ENCODE measurements at regions not wholly inside any gene's neighbourhood (a gene's known extent, or its start where the extent isn't known, plus 50 kb on each side); places are given as distances from the start of the nearest gene placed in this dataset.

DNA sequence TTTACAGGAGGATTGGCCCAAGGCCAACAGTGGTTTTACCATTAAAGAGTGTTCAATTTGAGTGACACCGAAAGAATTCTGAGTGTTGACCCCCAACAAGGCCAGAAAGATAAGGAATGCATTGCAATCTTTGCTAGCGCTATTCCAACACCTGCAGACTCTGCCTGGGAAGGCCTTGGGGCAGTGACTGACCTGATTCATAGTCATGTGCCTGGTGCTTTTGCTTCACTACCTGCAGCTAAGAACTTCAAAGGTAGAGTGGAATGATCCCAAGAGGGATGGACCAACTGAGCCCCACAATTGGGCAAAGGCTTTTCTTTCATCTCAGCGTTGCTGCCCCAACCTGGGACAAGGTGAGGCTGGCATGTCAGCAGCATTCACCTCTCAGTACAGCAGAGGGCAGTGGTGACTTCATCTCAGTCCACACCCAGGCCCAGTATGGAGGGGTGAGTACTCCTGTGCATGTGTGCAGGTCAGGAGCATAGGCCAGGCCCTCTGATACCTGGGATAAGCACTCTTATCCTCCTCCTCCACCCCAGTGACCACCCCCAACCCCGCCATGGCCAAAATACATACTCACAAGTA, 149.6 kb upstream of the GNAO1 start:
- H3K4me3 ChIP-seq (ENCODE audit: low read depth, low read length) = no peak overlapping the region
- no peak for DNase-seq (ENCODE audit: low read depth, low spot score)
- TF ChIP-seq, protein P1, sequence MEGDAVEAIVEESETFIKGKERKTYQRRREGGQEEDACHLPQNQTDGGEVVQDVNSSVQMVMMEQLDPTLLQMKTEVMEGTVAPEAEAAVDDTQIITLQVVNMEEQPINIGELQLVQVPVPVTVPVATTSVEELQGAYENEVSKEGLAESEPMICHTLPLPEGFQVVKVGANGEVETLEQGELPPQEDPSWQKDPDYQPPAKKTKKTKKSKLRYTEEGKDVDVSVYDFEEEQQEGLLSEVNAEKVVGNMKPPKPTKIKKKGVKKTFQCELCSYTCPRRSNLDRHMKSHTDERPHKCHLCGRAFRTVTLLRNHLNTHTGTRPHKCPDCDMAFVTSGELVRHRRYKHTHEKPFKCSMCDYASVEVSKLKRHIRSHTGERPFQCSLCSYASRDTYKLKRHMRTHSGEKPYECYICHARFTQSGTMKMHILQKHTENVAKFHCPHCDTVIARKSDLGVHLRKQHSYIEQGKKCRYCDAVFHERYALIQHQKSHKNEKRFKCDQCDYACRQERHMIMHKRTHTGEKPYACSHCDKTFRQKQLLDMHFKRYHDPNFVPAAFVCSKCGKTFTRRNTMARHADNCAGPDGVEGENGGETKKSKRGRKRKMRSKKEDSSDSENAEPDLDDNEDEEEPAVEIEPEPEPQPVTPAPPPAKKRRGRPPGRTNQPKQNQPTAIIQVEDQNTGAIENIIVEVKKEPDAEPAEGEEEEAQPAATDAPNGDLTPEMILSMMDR (IDR thresholded peaks at IDR 0.05; ENCODE audit: low read depth, low read length) = no peak
- in situ Hi-C loops (cut with HindIII; ENCODE audit: low sequenced_read_pairs) = no loop called here

DNA sequence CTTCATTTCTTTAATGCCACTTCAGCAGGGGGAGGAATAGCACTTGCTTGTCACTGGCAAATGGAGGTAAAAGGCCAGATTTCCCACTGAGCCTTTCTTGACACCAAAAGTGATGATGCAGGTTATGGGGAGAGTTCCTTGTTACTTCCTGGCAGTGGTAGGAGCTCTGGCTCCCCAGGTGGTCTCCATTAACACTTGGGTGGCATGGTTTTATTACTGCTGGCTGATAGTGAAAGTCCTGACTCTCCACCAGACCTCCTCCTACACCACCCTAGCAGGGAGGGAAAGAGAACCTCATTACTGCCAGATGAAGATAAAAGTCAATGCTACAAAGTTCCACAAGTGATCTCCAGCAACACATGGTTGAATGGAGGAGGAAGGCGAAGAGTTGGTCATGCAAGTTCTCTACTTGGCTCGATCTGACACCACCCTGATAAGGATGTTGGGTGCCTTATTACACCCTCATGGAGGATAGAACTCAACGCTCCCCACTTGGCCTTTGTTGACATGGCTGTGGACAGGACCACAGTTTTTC, 152.7 kb upstream of the GNAO1 start:
- no peak for DNase-seq (ENCODE audit: low read depth, low spot score)
- no peak overlapping the region for H3K4me3 ChIP-seq (ENCODE audit: low read depth, low read length)
- TF ChIP-seq, protein P1 (IDR thresholded peaks at IDR 0.05; ENCODE audit: low read depth, low read length) = no peak
- in situ Hi-C loops (cut with HindIII; ENCODE audit: low sequenced_read_pairs) = no loop called here

DNA sequence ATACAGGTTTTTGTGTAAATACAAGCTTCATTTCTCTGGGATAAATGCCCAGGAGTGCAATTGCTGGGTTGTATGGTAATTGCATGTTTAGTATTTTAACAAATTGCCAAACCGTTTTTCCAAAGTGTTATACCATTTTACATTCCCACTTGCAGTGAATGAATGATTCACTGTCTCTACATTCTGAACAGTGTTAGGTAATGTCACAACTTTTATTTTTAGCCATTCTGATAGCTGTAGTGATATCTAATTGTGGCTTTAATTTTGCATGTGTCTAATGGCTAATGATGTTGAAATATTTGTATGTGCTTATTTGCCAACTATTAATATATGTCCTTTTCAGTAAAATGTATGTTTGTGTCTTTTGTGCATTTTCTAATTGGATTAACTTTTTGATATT, 156.9 kb upstream of the CES5A start:
- TF ChIP-seq, protein P1 (IDR thresholded peaks at IDR 0.05; ENCODE audit: low read depth, low read length) = no peak
- DNase-seq (ENCODE audit: low read depth, low spot score) = no peak
- in situ Hi-C loops (cut with HindIII; ENCODE audit: low sequenced_read_pairs) = no loop called here
- H3K4me3 ChIP-seq (ENCODE audit: low read depth, low read length) = no peak overlapping the region

DNA sequence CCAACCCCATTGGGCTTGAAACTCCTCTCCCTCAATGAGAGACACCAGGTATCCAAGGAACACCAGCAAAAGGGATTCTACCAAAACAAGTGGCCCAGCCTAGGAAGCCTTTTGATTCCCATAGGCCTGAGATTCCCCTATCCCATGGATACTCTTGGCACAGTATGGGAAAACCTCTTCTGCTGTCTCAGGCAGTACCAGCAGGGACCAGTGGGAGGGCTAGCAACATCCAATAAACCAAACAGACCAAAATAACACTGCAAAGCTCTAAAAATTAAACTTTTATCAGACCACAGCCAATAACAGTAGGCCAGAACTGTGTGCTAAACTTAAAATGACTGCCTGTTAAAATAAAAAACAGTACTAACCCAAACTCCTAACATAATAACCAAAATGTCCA, 153.9 kb upstream of the CES5A start:
- in situ Hi-C loops (cut with HindIII; ENCODE audit: low sequenced_read_pairs) = no loop called here
- no peak for DNase-seq (ENCODE audit: low read depth, low spot score)
- TF ChIP-seq, protein P1 (IDR thresholded peaks at IDR 0.05; ENCODE audit: low read depth, low read length) = no peak
- H3K4me3 ChIP-seq (ENCODE audit: low read depth, low read length) = no peak overlapping the region

DNA sequence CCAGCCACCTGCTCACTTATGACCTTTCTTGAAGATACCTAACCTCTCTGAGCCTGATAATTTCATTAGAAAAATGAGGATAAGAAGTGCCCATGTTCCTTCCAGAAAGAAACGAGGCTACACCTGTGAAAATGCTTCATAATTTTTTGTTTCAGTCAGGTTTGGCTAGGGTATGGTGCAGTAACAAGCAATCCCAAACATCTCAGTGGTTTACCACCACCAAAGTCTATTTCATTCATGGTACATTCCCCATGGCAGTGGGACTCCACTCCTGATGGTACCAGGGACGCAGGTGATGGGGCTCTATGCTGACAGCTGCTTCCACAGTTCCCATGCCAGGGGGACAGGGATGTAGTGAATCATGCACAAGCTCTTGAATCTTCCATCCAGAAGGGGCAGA, 147.6 kb upstream of the CES5A start:
- in situ Hi-C loops (cut with HindIII; ENCODE audit: low sequenced_read_pairs) = no loop called here
- TF ChIP-seq, protein P1 (IDR thresholded peaks at IDR 0.05; ENCODE audit: low read depth, low read length) = no peak
- no peak overlapping the region for H3K4me3 ChIP-seq (ENCODE audit: low read depth, low read length)
- DNase-seq (ENCODE audit: low read depth, low spot score) = no peak

DNA sequence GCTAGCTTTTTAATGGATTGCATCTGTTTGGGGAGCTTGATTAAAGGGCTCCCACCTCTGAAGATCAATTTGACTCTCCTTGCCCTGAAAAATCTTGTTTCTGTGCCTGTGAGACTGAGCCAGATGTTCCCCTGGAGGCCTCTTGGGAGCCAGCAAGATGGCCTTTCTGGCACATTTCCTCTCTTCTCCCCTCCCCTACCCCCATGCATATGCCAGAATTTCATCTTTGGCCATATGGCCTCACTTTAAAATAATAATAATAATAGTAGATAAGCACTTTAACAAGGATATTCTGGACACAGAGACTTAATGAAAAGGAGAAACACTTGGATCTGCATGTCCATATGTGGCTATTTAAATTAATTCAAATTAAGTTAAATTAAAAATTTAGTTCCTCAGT, 144.1 kb upstream of the CES5A start:
- DNase-seq (ENCODE audit: low read depth, low spot score) = no peak
- in situ Hi-C loops (cut with HindIII; ENCODE audit: low sequenced_read_pairs) = no loop called here
- H3K4me3 ChIP-seq (ENCODE audit: low read depth, low read length) = no peak overlapping the region
- TF ChIP-seq, protein P1 (IDR thresholded peaks at IDR 0.05; ENCODE audit: low read depth, low read length) = no peak

Measured in astrocyte of the spinal cord (primary cell).